HL-60 (cell line): ENCODE measurements at regions not wholly inside any gene's neighbourhood (a gene's known extent, or its start where the extent isn't known, plus 50 kb on each side); places are given as distances from the start of the nearest gene placed in this dataset.

Source experiments
- CTCF ChIP-seq: IDR thresholded peaks from one replicate; pipeline ENCODE4 v1.5.1; 2011; ENCODE audit warnings: low read length, control low read depth, inconsistent platforms; ENCODE audit not compliant: insufficient read depth
- GABPA ChIP-seq: IDR thresholded peaks from 2 replicates; pipeline ENCODE4 v1.6.1; 2012; ENCODE audit warnings: low read depth
- SPI1 ChIP-seq: IDR thresholded peaks from 2 replicates; pipeline ENCODE4 v1.6.1; 2012; ENCODE audit warnings: low read depth, mild to moderate bottlenecking, borderline replicate concordance

GRCh38 chr7:97446361-97446760 lies 285.5 kb upstream of the TAC1 start:
- no peak for TF ChIP-seq CTCF
- TF ChIP-seq SPI1: no peak
- no peak for TF ChIP-seq GABPA
